Mesenchymal stem cell (in vitro differentiated cells and primary cell): ENCODE measurements at regions not wholly inside any gene's neighbourhood (a gene's known extent, or its start where the extent isn't known, plus 50 kb on each side); places are given as distances from the start of the nearest gene placed in this dataset.

Experiments used
- DNase-seq: peaks from one replicate; pipeline ENCODE4 v3.0.0-alpha.2; 2013
- H2AFZ ChIP-seq: one replicate; pipeline ENCODE4 v1.6.1; 2013; ENCODE audit warnings: low read depth, mild to moderate bottlenecking, control low read depth, inconsistent platforms, low read length, moderate library complexity
- H2AK5ac ChIP-seq: 2 replicates; pipeline ENCODE4 v1.6.1; 2013; ENCODE audit warnings: low read length, moderate library complexity, mild to moderate bottlenecking, inconsistent platforms; ENCODE audit not compliant: severe bottlenecking
- H2BK120ac ChIP-seq: one replicate; pipeline ENCODE4 v1.6.1; 2013; ENCODE audit warnings: low read depth, mild to moderate bottlenecking, inconsistent platforms, low read length, moderate library complexity
- H2BK12ac ChIP-seq, 2 experiments: one replicate each; pipeline ENCODE4 v1.6.1; 2013; ENCODE audit warnings: inconsistent platforms in 2 of 2, low read length in 2 of 2, mild to moderate bottlenecking in 2 of 2, moderate library complexity in 2 of 2, control low read depth in 1 of 2
- H2BK15ac ChIP-seq: one replicate; pipeline ENCODE4 v1.6.1; 2013; ENCODE audit warnings: mild to moderate bottlenecking, low read depth, inconsistent platforms; ENCODE audit not compliant: poor library complexity, severe bottlenecking
- H2BK5ac ChIP-seq: 2 replicates; pipeline ENCODE4 v1.6.1; 2013; ENCODE audit warnings: low read depth, mild to moderate bottlenecking, low read length, control low read depth, inconsistent platforms; ENCODE audit not compliant: poor library complexity, severe bottlenecking
- H3K14ac ChIP-seq, 2 experiments: one replicate each; pipeline ENCODE4 v1.6.1; 2013; ENCODE audit warnings: inconsistent platforms in 2 of 2, low read length in 2 of 2, control low read depth in 1 of 2, mild to moderate bottlenecking in 1 of 2, moderate library complexity in 1 of 2
- H3K18ac ChIP-seq, 2 experiments: one replicate each; pipeline ENCODE4 v1.6.1; 2013; ENCODE audit warnings: inconsistent platforms in 2 of 2, low read length in 2 of 2, control low read depth in 1 of 2, low read depth in 1 of 2, mild to moderate bottlenecking in 1 of 2
- H3K23ac ChIP-seq, 2 experiments: one replicate each; pipeline ENCODE4 v1.6.1; 2013; ENCODE audit warnings: inconsistent platforms in 2 of 2, low read length in 2 of 2, mild to moderate bottlenecking in 2 of 2, moderate library complexity in 2 of 2, control low read depth in 1 of 2
- H3K27ac ChIP-seq: 2 replicates; pipeline ENCODE4 v1.5.1; 2013; ENCODE audit warnings: mild to moderate bottlenecking, moderate library complexity, low read length, control low read depth, inconsistent platforms; ENCODE audit not compliant: poor library complexity, severe bottlenecking
- H3K27me3 ChIP-seq, 2 experiments: 2 replicates each; pipeline versions ENCODE4 v1.6.1 to v1.7.0; 2013; ENCODE audit warnings: low read length in 2 of 2, mild to moderate bottlenecking in 2 of 2, moderate library complexity in 2 of 2, control low read depth in 1 of 2, inconsistent platforms in 1 of 2; ENCODE audit not compliant: control insufficient read depth in 1 of 2, insufficient read depth in 1 of 2
- H3K36me3 ChIP-seq, 2 experiments: 2 replicates each; pipeline versions ENCODE4 v1.6.1 to v1.7.0; 2013; ENCODE audit warnings: low read length in 2 of 2, control low read depth in 1 of 2, inconsistent platforms in 1 of 2, low read depth in 1 of 2, mild to moderate bottlenecking in 1 of 2; ENCODE audit not compliant: insufficient read depth in 2 of 2, control insufficient read depth in 1 of 2
- H3K4ac ChIP-seq, 2 experiments: one replicate each; pipeline ENCODE4 v1.6.1; 2013; ENCODE audit warnings: inconsistent platforms in 2 of 2, low read length in 2 of 2, mild to moderate bottlenecking in 2 of 2, moderate library complexity in 2 of 2, control low read depth in 1 of 2, low read depth in 1 of 2
- H3K4me1 ChIP-seq: 2 replicates; pipeline ENCODE4 v1.6.1; 2013; ENCODE audit warnings: low read depth, low read length, control low read depth; ENCODE audit not compliant: control insufficient read depth, insufficient read depth
- H3K4me2 ChIP-seq: 2 replicates; pipeline ENCODE4 v1.6.1; 2013; ENCODE audit warnings: low read length, mild to moderate bottlenecking, inconsistent platforms; ENCODE audit not compliant: poor library complexity, severe bottlenecking
- H3K4me3 ChIP-seq, 2 experiments: 2 replicates each; pipeline versions ENCODE4 v1.5.1 to v1.7.0; 2013; ENCODE audit warnings: low read length in 2 of 2, mild to moderate bottlenecking in 2 of 2, control low read depth in 1 of 2, low read depth in 1 of 2; ENCODE audit not compliant: insufficient read depth in 1 of 2
- H3K79me1 ChIP-seq: replicated peaks from 2 replicates; pipeline ENCODE4 v1.6.1; 2013; ENCODE audit warnings: mild to moderate bottlenecking, control low read depth, low read length, inconsistent platforms; ENCODE audit not compliant: poor library complexity, severe bottlenecking
- H3K9ac ChIP-seq: 2 replicates; pipeline ENCODE4 v1.7.0; 2013; ENCODE audit warnings: mild to moderate bottlenecking, low read length, moderate library complexity
- H3K9me3 ChIP-seq: 2 replicates; pipeline ENCODE4 v1.7.0; 2013; ENCODE audit warnings: mild to moderate bottlenecking, low read length; ENCODE audit not compliant: control insufficient read depth
- H4K8ac ChIP-seq: one replicate; pipeline ENCODE4 v1.6.1; 2013; ENCODE audit warnings: inconsistent platforms, mild to moderate bottlenecking, low read length, moderate library complexity
- H4K91ac ChIP-seq: one replicate; pipeline ENCODE4 v1.6.1; 2013; ENCODE audit warnings: mild to moderate bottlenecking, low read length, inconsistent platforms
- WGBS: methylation state at CpG from one replicate; pipeline ENCODE4 v1.1.7; 2013; ENCODE audit warnings: mixed read lengths; 5-methylcytosine and 5-hydroxymethylcytosine counted together

GRCh38 chr15:70528270-70528706 is 235.1 kb downstream of the UACA start:
- no peaks in the 10 kb centered on the region for H3K36me3 ChIP-seq
- H3K18ac ChIP-seq, result peak overlapping the region in 1 of 2 experiments; percentile 37
- no peak overlapping the region for H2AFZ ChIP-seq
- no peak overlapping the region for H3K14ac ChIP-seq
- peaks cover 6% of the 10 kb centered on the region for H3K4me1 ChIP-seq
- peak overlapping the region in 1 of 2 experiments; percentile 78 for H2BK12ac ChIP-seq
- no peaks in the 10 kb centered on the region for H3K9me3 ChIP-seq
- peaks cover 25 to 89% of the 10 kb centered on the region in 2 experiments for H3K27me3 ChIP-seq
- H3K4me2 ChIP-seq, result no peak overlapping the region
- no peak overlapping the region for H2BK120ac ChIP-seq
- H3K79me1 ChIP-seq, result no peaks in the 10 kb centered on the region
- no peak overlapping the region for H4K8ac ChIP-seq
- WGBS, result 56% methylated on average over 6 of the region's 6 CpGs
- no peak overlapping the region for H4K91ac ChIP-seq
- no peak overlapping the region for H3K4me3 ChIP-seq
- H2AK5ac ChIP-seq, result no peak overlapping the region
- H3K4ac ChIP-seq, result no peak overlapping the region
- no peak overlapping the region for H3K27ac ChIP-seq
- peak; percentile 83 for DNase-seq
- H3K9ac ChIP-seq, result no peak overlapping the region
- no peak overlapping the region for H2BK5ac ChIP-seq
- H3K23ac ChIP-seq, result no peak overlapping the region
- no peak overlapping the region for H2BK15ac ChIP-seq

GRCh38 chr15:70526974-70527325 is 236.4 kb downstream of the UACA start:
- H4K8ac ChIP-seq, result no peak overlapping the region
- no peak overlapping the region for H3K27ac ChIP-seq
- H2AFZ ChIP-seq, result no peak overlapping the region
- no peaks in the 10 kb centered on the region for H3K79me1 ChIP-seq
- H3K4ac ChIP-seq, result no peak overlapping the region
- no peaks in the 10 kb centered on the region for H3K9me3 ChIP-seq
- no peak overlapping the region for H3K14ac ChIP-seq
- no peak for DNase-seq
- no peak overlapping the region for H3K9ac ChIP-seq
- peaks cover 6% of the 10 kb centered on the region for H3K4me1 ChIP-seq
- no peak overlapping the region for H3K18ac ChIP-seq
- H2BK120ac ChIP-seq, result no peak overlapping the region
- peak overlapping the region in 1 of 2 experiments; percentile 61 for H3K4me3 ChIP-seq
- H3K27me3 ChIP-seq, result peaks cover 13 to 89% of the 10 kb centered on the region in 2 experiments
- no peak overlapping the region for H2BK12ac ChIP-seq
- H4K91ac ChIP-seq, result no peak overlapping the region
- peak overlapping the region; percentile 44 for H3K4me2 ChIP-seq
- H3K36me3 ChIP-seq, result no peaks in the 10 kb centered on the region
- H2BK5ac ChIP-seq, result no peak overlapping the region
- H2AK5ac ChIP-seq, result no peak overlapping the region
- WGBS, result 71% methylated on average over 5 of the region's 6 CpGs
- H2BK15ac ChIP-seq, result no peak overlapping the region
- no peak overlapping the region for H3K23ac ChIP-seq

GRCh38 chr15:70526221-70526973 is 237.0 kb downstream of the UACA start:
- Histone ChIP-seq H3K4me2 (peak overlapping the region; percentile 44), H3K9ac (no peak overlapping the region), H3K27me3 (peaks cover 13 to 89% of the 10 kb centered on the region in 2 experiments), H2BK15ac (no peak overlapping the region), H3K14ac (no peak overlapping the region), H3K4me1 (peaks cover 6% of the 10 kb centered on the region), H2BK120ac (peak overlapping the region; percentile 43), H3K27ac (no peak overlapping the region), H3K9me3 (no peaks in the 10 kb centered on the region), H3K4me3 (peak overlapping the region in 1 of 2 experiments; percentile 61), H4K91ac (peak overlapping the region; percentile 70), H2BK5ac (no peak overlapping the region), H2BK12ac (peak overlapping the region; percentile 6 to 70), H3K18ac (peak overlapping the region; percentile 16 to 48), H4K8ac (peak overlapping the region; percentile 19), H3K4ac (peak overlapping the region; percentile 9 to 35), H2AK5ac (no peak overlapping the region), H2AFZ (no peak overlapping the region), H3K23ac (no peak overlapping the region), H3K36me3 (no peaks in the 10 kb centered on the region), H3K79me1 (no peaks in the 10 kb centered on the region)
- 21% methylated on average over 12 of the region's 12 CpGs for WGBS
- DNase-seq, result peak; percentile 82

DNA sequence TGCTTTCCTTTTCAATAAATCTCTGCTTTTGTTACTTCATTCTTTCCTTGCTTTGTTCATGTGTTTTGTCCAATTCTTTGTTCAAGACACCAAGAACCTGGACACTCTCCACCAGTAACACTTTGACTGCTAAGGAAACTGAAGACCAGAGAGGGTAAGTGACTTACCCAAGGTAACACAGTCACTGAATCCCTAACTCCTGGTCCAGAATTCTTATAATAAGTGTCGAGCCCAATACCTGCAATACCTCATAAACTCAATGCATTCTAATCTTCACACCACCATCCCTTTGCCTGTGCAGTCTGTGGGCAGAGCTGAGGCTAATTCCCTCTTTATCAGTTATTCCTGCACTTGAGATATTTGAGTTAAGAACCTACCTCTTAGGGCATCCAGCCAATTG is 237.8 kb downstream of the UACA start:
- no peak overlapping the region for H2BK12ac ChIP-seq
- H2BK5ac ChIP-seq, result no peak overlapping the region
- H3K18ac ChIP-seq, result no peak overlapping the region
- H4K8ac ChIP-seq, result no peak overlapping the region
- H3K79me1 ChIP-seq, result no peaks in the 10 kb centered on the region
- no peak overlapping the region for H3K14ac ChIP-seq
- H2BK15ac ChIP-seq, result no peak overlapping the region
- no peak for DNase-seq
- no peak overlapping the region for H2BK120ac ChIP-seq
- no peak overlapping the region for H3K9ac ChIP-seq
- H2AK5ac ChIP-seq, result no peak overlapping the region
- peaks cover 6% of the 10 kb centered on the region for H3K4me1 ChIP-seq
- no peak overlapping the region for H3K27ac ChIP-seq
- H3K4ac ChIP-seq, result no peak overlapping the region
- H3K23ac ChIP-seq, result no peak overlapping the region
- no peak overlapping the region for H3K4me3 ChIP-seq
- 88% methylated on average over 1 of the region's 1 CpG for WGBS
- H3K36me3 ChIP-seq, result no peaks in the 10 kb centered on the region
- H4K91ac ChIP-seq, result no peak overlapping the region
- H2AFZ ChIP-seq, result no peak overlapping the region
- no peaks in the 10 kb centered on the region for H3K9me3 ChIP-seq
- H3K4me2 ChIP-seq, result no peak overlapping the region
- H3K27me3 ChIP-seq, result peaks cover 12 to 91% of the 10 kb centered on the region in 2 experiments
